WI38 (cell line): ENCODE measurements at regions not wholly inside any gene's neighbourhood (a gene's known extent, or its start where the extent isn't known, plus 50 kb on each side); places are given as distances from the start of the nearest gene placed in this dataset.

Source experiments
- H3K4me3 ChIP-seq: 2 replicates; pipeline ENCODE4 v1.5.1; 2011; ENCODE audit warnings: low read depth, mild to moderate bottlenecking, control low read depth, low read length
- CTCF ChIP-seq: IDR thresholded peaks from 2 replicates; pipeline ENCODE4 v1.5.1; 2012; ENCODE audit warnings: low read depth, mild to moderate bottlenecking, control low read depth, low read length

- TF ChIP-seq CTCF = no peak
- no peak overlapping the region for H3K4me3 ChIP-seq
Measured at GRCh38 chr2:6074089-6074643, 382.0 kb downstream of the SOX11 start.

- no peak for TF ChIP-seq CTCF
Measured at GRCh38 chr2:6077585-6077984, 385.4 kb downstream of the SOX11 start.

GRCh38 chr2:6078414-6078813 lies 386.2 kb downstream of the SOX11 start:
- H3K4me3 ChIP-seq = no peak overlapping the region
- no peak for TF ChIP-seq CTCF

More at GRCh38 chr2:6077585-6077984, 385.4 kb downstream of the SOX11 start:
- no peak overlapping the region for H3K4me3 ChIP-seq

- TF ChIP-seq CTCF = no peak
- H3K4me3 ChIP-seq = no peak overlapping the region
Measured at GRCh38 chr2:6079405-6079804, 387.2 kb downstream of the SOX11 start.

- TF ChIP-seq CTCF = no peak
- H3K4me3 ChIP-seq = no peak overlapping the region
Measured at GRCh38 chr2:6080932-6081753, 389.0 kb downstream of the SOX11 start.

- no peak for TF ChIP-seq CTCF
- no peak overlapping the region for H3K4me3 ChIP-seq
Measured at GRCh38 chr2:6081955-6082624, 389.9 kb downstream of the SOX11 start.

- no peak overlapping the region for H3K4me3 ChIP-seq
- TF ChIP-seq CTCF = no peak
Measured at GRCh38 chr2:6082625-6083018, 390.4 kb downstream of the SOX11 start.
